ENCODE measurements at regions not wholly inside any gene's neighbourhood (a gene's known extent, or its start where the extent isn't known, plus 50 kb on each side); places are given as distances from the start of the nearest gene placed in this dataset.

DNA sequence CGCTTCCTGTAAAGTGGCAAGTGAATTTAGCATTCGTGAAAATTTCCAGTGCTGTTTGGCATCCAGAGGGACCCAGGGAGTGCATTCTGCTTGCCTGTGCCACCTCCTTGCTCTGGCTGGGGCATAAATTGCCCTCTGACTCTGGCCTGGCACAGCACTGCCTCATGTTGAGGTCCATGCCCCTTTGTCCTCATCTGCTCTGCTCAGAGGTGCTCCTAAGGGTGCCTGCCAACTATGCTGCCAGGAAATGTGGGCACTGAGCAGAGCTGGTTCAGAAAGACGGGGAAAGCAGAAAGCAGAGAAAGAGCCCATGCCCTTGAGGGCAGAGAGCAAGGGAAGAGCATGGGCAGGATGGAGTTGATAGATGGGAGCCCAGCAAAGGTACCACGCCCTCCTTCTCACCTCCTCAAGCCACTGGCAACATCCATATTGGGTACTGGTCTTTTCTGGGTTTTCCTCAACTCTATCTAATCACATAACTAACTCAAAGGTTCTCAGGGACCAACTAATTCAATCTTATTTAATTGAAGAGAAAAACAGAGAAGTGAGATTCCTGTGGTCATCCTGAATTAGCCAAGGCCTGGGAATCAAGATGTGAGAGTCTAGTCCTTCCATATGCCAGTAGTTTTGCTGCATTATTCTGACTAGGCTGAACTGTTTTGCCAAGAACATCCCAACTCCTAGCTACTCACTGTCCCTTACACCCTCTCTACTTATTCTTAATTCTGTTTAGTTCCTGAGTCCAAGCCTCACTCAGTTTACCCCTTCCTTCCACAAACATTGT is 441.5 kb upstream of the TNP1 start:
- TF ChIP-seq, protein P1, sequence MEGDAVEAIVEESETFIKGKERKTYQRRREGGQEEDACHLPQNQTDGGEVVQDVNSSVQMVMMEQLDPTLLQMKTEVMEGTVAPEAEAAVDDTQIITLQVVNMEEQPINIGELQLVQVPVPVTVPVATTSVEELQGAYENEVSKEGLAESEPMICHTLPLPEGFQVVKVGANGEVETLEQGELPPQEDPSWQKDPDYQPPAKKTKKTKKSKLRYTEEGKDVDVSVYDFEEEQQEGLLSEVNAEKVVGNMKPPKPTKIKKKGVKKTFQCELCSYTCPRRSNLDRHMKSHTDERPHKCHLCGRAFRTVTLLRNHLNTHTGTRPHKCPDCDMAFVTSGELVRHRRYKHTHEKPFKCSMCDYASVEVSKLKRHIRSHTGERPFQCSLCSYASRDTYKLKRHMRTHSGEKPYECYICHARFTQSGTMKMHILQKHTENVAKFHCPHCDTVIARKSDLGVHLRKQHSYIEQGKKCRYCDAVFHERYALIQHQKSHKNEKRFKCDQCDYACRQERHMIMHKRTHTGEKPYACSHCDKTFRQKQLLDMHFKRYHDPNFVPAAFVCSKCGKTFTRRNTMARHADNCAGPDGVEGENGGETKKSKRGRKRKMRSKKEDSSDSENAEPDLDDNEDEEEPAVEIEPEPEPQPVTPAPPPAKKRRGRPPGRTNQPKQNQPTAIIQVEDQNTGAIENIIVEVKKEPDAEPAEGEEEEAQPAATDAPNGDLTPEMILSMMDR (conservative IDR thresholded peaks at IDR 0.05 in 1 of 2, IDR thresholded peaks at IDR 0.05 in 1 of 2; ENCODE audit: extremely low read depth in 1 of 2, insufficient read depth in 1 of 2, low read depth in 1 of 2, low read length in 2 of 2) = no peak
- no peak for TF ChIP-seq EZH2 (IDR thresholded peaks at IDR 0.05; ENCODE audit: borderline replicate concordance, low read length)
